ENCODE measurements at regions not wholly inside any gene's neighbourhood (a gene's known extent, or its start where the extent isn't known, plus 50 kb on each side); places are given as distances from the start of the nearest gene placed in this dataset.

DNA sequence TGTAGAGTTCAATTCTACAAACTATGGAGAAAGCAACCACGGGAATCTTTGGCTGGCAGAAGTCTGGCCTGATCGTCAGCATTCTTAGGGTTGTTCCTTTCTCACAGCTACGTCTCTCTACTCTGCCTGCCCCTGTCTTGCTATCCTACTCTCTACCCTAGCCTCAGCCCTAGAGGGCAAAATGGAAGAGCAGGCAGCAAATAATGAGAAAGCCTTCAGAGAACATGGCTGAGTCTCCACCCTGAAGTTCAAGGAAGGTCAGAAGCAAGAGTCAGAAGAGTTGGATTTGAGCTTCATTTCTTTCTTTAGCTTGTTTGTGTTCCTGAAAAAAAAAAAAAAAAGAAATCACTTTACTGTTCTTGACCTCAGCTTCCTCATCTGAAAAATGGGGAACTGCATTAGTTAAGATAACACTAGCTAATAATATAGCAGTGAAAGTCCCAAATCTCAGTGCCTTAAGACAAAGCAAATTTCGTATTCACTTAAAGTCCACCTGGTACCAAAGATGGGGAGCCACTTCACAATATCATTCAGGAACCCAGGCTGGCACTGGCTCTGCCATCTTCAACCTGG is 50.2 kb upstream of the CCND2 start:
- no peak for DNase-seq

DNA sequence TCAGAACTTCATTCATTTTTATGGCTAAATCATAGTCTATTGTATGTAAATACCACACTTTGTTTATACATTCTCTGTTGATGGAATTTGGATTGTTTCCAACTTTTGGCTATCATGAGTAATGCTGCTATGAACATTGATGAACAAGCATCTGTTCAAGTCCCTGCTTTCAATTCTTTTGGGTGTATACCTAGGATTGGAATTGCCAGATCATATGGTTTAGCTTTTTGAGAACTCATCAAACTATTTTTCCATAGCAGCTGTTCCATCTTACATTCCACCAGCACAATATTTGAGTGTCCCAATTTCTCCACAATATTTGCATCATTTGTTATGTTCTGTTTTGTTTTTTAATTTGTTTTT is 52.3 kb upstream of the CCND2 start:
- DNase-seq, result no peak

GRCh38 chr12:4220536-4221257 is 52.9 kb upstream of the CCND2 start:
- DNase-seq, result no peak

- no peak for DNase-seq
Observed at GRCh38 chr12:4217091-4217490, 56.5 kb upstream of the CCND2 start.

GRCh38 chr12:4216187-4216927 is 57.2 kb upstream of the CCND2 start:
- no peak for DNase-seq

- no peak for DNase-seq
Observed at GRCh38 chr12:4215229-4216186, 58.1 kb upstream of the CCND2 start.

DNA sequence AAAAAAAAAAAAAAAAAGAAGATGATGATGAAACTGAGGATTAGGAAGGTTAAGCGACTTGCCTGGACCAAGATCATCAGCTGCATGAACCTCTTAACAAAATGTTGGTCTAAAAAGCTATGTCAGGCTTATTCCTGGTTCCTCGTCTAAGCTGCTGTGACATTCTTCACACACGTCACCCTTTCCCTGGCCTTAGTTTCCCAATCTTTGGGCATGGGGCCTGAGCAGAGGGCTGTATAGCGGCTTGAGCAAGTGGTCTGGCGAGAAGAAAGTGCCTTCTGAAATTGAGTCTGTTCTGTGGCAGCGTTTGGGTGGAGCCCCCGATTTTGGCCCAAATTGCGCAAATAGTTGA is 58.7 kb upstream of the CCND2 start:
- no peak for DNase-seq

GRCh38 chr12:4213471-4213870 is 60.1 kb upstream of the CCND2 start:
- DNase-seq, result no peak

DNA sequence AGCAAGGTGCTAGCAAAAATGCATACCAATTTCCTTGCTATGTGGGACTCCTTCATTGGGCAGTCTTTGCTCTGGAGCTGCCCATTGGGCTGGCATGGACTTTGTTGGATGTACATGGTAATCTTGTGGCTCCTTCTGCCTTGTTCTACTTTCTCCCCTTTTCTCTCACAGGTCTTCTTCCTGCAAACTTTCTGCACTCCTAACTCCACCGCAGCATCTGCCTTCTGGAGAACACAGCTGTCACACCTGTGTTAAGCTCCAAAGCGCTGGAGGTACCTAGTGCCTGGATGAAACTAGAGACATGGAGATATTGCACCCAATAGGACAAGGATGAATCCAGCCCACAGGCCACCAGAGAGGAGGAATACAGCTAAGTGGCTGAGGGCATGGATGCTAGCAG is 60.7 kb upstream of the CCND2 start:
- DNase-seq, result no peak

DNA sequence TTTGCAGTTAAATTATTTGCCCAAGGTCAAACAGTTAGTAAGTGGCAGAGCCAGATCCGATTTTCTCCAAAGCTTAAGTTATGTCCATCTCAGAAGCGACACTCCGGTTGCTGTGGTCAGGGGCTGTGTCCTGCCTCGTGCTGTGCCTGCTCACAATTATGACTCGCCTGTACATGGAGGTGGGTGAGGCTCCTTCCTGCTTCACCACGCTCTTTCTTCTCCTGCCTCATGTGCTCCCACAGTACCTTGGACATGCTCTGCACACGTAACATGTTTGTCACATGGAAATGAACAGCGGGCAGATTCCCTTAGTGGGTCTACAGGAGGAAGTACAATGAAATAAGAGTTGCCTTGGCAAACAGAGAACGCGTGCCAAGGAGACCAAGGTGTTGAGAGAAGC is 62.2 kb upstream of the CCND2 start:
- DNase-seq, result no peak

- no peak for DNase-seq
Observed at GRCh38 chr12:4210183-4210582, 63.4 kb upstream of the CCND2 start.

GRCh38 chr12:4206470-4206869 is 67.1 kb upstream of the CCND2 start:
- no peak for DNase-seq

DNA sequence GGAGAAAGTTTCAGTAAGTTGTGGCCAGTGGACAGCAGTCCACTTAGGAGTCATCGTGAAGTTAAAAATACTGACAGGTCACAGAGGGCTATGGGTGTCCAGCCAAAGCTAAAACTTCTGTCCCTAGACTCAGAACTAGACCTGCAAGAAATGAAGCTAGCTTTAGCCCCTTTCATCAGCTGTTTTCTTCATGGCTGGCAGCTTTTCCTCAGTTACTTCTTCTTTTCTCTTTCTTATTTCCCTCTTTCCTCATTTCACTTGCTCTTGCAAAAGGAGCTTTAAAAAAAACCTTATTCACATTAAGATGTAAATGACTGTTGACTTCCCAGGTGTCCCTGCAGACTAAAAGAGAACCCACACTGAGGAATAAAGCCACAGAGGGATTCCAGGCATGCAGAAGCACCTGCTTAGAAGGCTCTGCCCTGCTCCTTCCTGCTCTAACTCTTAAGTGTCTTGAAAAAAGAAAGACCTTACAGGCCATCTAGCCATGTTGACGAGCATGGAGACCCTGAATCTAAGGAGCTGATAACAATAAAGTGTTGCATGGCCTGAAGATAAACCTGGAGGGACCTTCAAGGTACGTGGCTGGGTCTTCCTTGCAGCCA is 69.7 kb upstream of the CCND2 start:
- no peak for DNase-seq

DNA sequence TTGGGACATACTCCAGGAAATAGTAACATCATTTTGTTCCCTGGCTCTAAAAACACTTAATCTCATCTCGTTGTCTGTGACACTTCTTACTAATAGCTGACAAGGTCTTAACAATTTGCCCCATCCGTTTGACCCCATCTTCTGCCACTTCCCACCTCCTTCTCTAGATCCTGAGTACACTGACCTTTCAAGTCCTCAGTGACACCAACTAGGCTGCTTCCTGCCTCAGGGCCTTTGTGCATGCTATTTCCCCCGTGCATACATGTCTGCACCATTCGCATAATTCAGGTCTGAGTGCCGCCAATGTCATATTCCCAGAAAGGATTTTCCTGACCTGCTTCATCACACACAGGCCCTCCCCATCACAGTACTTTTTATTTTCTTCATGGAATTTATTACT is 70.6 kb upstream of the CCND2 start:
- no peak for DNase-seq

DNA sequence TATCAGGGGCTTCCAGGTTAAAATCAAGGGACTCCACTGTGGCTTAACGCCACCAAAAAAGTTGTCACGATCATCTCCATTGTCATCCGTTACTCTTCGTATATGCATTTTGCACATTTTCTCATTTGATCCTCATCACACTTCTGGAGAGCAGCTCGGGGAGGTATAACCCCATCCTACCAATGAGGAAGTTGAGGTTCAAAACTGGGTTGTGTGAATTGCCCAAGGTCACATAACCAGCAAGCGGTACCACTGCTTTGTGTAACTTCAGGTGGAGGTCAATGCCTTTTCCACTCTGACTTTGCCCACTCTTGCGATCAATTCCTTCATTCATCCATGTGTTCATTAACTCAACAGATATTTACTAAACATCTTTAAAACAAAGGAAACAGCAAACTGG is 71.1 kb upstream of the CCND2 start:
- no peak for DNase-seq

DNA sequence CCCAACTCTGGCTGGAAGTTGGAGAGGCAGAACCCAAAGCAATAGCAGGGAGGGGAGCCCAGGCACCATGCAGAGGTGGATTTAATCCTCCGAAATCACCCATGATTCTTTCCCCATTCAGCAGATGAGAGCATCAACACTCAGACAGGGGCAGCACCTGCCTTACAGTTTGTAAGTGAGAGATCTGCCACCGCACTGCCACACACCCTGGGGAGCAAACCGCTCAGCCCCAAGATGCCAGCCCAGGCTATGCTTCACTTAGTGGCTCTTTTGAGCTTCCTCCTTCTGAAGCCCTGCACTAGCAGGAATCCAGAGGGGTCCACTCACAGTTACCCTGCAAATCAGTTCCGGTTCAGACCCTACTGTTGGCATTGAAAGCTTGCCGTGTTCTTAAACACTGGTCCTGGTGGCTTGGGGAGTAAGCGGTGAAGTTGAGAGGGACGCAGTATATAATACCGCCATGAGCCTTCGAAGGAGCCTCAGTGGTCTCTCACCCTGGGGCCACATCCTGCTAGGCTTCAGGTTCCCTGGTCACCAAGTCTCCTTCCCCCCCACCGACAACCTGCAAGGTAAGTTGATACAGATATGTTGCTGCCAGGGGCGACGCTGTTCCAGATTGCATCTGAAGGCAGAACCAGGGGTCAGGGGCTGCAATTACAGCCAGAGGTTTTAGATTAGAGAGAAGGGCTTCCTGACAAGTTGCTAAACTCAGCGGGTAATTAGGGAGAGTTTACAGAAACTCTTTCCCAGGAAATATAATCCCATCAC is 72.0 kb upstream of the CCND2 start:
- DNase-seq, result no peak

DNA sequence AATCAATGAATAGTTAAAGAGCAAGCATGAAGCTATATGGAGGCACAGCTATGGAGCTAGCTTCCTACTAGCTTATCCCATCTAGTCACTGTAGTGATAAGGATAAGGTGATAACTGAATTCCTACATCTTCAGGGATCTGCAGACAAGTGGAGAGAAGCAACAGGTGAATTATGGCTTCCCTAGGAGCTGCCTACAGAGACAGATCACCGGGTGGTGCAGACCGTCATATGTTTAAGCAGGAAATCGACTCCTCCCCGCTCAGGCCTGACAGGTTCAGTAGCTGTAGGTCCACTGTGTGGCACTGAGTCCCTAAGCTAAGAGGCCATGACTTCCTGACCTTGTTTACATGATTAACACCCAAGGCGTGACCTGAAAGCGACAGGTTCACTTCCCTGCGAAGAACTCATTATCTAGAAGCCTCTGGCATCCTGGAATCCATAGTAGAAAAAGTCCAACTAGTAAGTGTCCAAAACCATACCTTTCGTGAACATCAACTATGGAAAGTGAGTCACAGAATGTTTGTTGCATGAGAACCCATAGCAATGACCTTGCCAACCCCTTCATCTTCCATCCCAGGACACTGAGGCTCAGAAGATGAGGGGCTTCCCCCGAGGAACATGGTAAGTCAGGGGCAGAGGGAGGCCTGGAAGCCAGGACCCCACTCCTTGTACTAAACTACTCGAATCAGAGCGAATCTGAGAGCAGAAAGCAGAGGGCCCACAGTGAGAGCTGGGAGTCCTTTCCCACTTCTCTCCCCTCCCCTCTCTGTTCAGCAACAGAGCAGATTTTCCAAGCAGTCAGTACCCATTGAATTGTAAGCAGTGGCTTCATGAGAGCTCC is 75.4 kb upstream of the CCND2 start:
- no peak for DNase-seq

- DNase-seq, result no peak
Observed at GRCh38 chr12:4196805-4197420, 76.6 kb upstream of the CCND2 start.

GRCh38 chr12:4194668-4195067 is 78.9 kb upstream of the CCND2 start:
- DNase-seq, result no peak

DNA sequence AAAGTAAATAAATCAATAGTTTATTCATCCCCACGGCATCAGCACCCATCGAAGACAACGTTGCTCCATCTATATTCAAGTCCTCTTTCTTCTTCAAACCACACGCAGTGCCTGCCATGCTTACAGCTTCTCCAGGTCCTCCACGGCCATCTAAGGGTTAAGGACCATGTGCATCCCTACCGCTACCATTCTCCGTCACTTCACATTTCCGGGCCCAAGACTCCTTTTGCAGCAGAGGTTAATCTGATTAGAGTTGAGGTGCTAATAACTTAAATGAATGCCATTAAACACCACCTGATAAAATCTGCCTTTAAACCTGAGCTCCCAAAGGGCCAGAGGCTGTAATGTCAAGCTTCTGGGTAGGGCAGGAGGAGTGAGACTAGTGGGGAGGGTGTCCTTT is 79.7 kb upstream of the CCND2 start:
- no peak for DNase-seq

DNA sequence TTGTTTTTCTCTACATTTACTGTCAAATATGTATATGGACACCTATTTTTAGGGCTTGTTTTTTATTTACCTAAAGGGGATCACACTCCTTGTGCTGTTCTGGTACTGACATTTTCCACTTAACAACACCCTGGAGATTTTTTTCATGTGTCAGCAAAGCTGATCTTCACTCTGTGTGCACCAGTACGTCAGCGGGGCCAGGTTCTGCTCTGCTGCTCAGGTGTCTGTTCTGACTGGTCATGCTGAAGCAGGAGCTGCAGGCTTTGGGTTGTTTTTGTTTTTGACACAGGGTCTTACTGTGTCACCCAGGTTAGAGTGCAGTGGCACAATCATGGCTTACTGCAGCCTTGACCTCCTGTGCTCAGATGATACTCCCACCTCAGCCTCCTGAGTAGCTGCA is 81.9 kb upstream of the CCND2 start:
- DNase-seq, result no peak

Measured in NCI-H526 treated with DMSO at 0.1 percent for 48 hours (cell line).